NCI-H510A (cell line): ENCODE measurements at regions not wholly inside any gene's neighbourhood (a gene's known extent, or its start where the extent isn't known, plus 50 kb on each side); places are given as distances from the start of the nearest gene placed in this dataset.
"Not testable (repeated sequence)": the region's sequence is repeated elsewhere in the genome, so short reads cannot be mapped to it uniquely, and the experiment has no call there.

Experiments used
- DNase-seq: peaks from one replicate; lab custom pipeline; 2025; lab: John Stamatoyannopoulos, UW

DNA sequence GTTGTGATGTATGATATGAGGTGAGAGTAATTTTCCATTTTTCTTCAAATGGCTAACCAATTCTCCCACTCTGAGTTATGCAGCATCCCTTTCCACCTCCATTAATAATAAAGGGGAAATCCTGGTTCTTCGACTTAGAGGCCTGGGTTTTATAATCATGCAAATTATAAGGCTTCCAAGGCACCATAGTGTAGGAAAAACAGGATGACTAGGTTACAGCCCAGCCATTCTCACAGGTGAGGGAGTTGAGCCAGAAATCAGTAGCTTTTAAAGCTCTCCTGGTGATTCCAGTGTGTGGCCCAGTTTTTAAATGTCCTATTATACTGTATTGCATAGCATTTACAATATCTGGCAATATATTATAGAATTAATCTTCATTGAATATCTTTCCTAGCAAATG, 203.1 kb downstream of the ARHGEF9 start:
- DNase-seq, result no peak

DNA sequence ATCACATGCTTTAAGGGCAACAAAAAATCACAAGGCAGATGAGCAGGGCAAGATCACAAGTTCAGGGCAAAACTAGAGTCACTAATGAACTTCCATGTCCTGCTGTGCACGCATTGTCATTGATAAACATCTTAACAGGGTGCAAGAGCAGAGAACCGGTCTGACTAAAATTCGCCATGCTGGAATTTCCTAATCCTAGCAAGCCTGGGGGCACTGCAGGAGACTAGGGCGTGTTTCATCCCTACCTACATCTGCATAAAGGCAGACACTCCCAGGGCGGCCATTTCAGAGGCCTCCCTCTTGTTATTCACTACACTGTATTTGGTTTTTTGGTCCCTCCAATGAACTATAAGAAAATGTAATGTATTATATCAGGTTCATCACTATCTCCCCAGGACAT, 203.6 kb downstream of the ARHGEF9 start:
- no peak for DNase-seq

DNA sequence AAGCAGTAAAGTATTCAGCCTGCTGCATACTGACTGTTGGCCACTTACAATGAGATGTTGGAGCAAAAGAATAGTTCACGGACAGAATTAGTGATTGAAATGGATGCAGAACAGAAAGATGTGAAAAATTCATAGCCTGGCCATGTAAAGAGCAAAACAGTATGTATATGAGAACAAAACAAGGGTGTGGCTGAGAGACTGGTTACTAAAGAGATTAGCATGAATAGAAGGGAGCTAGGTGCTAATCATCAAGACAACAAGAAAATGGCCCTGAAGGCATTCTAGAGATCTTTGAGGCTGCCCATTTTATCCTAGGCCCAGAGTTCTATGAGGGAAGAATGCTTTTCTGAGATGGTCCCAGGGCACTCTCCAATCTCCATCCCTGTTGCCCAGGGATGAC, 208.5 kb downstream of the ARHGEF9 start:
- no peak for DNase-seq

DNA sequence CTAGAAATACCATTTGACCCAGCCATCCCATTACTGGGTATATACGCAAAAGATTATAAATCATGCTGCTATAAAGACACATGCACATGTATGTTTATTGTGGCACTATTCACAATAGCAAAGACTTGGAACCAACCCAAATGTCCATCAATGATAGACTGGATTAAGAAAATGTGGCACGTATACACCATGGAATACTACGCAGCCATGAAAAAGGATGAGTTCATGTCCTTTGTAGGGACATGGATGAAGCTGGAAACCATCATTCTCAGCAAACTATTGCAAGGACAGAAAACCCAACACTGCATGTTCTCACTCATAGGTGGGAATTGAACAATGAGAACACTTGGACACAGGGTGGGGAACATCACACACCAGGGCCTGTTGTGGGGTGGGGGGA, 209.3 kb downstream of the ARHGEF9 start:
- DNase-seq, result not testable (repeated sequence)

DNA sequence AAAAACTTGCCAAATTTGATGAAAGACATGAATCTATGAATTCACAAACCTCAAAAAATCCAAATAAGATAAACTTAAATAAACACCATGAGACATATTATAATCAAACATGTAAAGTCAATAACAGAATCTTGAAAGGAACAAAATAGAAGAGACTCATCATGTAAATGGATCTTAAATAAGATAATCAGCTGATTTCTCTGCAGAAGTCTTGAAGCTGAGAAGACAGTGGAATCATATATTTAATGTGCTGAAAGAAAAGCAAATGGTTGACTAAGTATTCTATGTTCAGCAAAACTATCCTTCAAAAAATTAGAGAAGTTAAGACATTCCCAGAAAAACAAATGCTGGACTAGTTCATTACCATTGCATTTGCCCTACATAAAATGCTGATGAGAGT, 215.7 kb upstream of the SPIN4 start:
- DNase-seq, result no peak

DNA sequence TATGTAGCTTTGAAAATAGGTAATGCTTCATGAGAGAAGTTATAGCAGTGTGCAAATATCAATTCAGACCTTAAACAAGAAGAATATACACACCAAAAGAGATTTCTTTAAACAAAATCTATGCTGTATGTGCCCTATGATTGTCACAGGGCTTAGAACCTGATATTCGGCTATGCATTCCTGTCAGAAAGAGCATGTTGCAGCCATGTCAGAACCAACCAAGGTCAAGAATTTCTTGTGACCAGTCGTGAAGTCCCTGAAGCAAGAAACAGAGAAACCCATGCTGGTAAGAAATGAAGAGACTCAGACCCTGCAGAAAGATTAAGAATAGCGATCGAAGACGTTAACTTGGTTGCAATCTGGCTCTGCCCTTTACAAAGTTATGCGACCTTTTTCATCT, 210.3 kb upstream of the SPIN4 start:
- DNase-seq, result no peak

DNA sequence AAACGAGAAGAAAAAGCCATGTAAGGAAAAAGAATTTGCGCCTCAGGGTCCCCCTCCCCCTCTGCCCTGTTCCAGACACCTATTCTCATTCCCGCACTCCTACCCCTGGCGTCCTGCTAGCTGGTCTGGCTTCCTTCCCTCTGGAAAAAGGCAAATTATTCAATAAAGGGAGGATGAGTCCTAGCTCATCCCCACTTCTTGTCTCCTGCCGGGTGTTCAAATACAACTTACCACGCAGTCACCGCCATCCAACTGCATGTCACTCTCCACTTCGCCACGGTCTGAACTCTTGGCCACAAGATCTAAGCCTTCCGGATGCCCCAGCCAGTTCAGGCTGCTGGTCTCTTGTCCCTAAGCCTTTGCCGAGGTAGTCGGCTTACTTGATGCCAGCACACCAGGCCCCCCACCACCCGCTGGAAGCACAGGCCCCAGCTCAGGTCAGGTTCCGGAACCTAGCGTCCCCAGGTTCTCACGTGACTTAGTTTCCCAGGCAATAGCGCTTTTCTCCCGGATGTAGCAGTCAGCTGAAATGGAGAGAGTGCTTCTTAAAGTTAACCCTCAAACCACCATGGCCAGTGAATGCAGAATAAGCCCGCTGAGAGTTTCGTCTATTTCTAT, 209.6 kb upstream of the SPIN4 start:
- DNase-seq, result peak; percentile 34

DNA sequence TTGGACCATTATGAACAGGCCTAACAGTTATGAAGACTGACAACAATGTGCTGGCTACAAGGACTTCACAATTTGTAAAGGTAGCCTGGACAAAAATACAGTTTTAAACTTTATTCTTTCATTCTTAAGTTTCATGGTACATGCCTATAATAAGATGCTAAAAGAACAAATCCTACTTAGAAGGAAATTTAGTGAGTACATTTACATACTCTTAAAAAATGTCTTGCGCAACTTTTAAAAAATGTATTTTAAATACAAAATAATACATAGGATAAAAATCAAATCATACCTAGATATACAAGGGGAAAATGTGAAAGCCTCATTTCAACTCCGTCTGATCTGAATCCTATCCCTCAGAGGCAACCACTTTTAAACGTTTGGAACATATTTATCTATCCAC, 200.7 kb upstream of the SPIN4 start:
- DNase-seq, result no peak

DNA sequence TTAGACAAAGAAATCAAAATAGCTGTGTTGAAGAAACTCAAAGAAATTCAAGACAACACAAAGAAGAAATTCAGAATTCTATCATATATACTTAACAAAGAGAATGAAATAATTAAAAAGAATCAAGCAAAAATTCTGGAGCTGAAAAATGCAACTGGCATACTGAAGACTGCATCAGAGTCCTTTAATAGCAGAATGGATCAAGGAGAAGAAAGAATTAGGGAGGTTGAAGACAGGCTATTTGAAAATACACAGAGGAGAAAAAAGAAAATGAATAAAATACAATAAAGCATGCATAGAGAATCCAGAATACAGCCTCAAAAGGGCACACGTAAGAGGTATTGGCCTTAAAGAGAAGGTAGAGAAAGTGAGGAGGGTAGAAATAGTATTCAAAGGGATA, 179.5 kb upstream of the SPIN4 start:
- DNase-seq, result no peak

DNA sequence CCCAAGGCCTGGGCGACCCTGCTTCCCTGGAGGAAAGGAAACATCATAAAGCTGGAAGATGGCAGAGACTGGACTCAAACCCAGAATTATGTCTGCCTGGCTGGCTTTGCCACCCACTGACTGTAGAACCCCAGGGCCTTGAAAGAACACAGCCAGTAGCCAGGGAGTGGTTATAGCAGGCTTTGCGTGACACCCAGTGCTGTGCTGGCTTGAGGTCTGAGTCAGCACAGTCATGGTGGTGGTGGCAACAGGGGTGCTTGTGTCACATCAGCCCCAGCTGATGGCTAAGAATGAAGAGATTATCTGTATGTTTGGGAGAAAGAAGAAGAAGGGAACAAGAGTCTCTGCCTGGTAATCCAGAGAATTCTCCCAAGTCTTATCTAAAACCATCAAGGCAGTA, 178.8 kb upstream of the SPIN4 start:
- DNase-seq, result no peak

DNA sequence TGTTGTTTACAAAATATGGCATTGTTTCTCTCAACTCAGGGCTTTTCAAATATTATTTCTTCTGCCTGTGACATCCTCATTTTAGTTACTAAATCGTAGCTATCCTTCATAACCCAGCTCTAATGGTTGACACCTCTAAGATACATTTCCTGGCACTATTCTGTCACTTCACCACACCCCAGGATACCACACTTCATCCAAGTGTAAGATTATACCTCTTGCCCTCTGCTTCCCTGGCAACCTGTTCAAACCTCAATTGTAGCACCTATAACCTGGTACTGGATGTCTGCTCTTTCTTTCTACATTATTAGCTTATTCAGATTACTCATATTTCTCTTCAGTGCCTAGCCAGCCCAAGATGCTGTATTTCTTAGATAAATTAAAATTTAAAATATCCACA, 175.7 kb upstream of the SPIN4 start:
- no peak for DNase-seq

DNA sequence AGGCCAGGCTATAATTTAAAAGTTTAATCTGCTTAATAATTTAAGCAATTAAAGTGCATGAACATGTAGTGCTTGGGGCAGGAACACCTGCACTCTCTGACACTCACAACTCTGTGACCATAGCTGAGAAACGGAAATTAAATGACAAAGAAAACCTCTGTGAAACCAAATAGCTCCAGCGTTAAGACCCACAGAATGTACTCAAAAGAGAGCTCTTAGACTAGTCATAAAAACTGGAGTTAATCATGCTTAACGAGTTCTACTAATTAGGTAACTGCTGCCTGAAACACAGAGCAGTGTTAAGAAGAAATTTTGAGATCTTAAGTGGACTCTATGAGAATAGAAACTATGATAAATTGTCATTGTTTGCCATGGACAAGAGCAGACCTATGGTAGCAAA, 174.4 kb upstream of the SPIN4 start:
- no peak for DNase-seq

DNA sequence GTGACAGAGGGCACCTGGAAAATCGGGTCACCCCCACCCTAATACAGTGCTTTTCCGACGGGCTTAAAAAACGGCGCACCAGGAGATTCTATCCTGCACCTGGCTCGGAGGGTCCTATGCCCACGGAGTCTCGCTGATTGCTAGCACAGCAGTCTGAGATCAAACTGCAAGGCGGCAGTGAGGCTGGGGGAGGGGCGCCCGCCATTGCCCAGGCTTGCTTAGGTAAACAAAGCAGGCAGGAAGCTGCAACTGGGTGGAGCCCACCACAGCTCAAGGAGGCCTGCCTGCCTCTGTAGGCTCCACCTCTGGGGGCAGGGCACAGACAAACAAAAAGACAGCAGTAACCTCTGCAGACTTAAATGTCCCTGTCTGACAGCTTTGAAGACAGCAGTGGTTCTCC, 168.2 kb upstream of the SPIN4 start:
- not testable (repeated sequence) for DNase-seq

DNA sequence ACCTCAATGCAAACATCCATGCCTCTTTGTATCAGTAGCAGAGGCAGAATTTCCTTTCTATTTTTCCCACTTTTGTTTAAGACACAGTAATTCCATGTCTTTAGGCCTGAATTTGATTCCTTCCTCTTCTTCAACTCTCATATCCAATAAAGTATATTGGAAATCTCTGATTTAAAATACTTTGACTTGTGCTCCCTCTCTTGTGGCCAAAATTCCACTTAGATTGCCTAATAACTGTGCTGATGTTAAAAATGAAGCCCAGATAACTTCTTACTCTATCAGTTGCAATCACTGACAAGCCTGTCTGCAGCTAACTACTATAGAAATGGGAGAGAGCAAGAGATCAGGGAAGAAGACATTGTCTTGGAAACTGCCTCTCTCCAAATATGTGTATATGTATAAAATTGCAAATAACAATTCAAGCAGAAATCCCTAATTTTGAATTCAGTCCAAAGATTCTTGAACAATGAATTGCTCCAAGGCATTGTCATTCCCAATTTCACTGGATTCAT, 163.5 kb upstream of the SPIN4 start:
- no peak for DNase-seq

DNA sequence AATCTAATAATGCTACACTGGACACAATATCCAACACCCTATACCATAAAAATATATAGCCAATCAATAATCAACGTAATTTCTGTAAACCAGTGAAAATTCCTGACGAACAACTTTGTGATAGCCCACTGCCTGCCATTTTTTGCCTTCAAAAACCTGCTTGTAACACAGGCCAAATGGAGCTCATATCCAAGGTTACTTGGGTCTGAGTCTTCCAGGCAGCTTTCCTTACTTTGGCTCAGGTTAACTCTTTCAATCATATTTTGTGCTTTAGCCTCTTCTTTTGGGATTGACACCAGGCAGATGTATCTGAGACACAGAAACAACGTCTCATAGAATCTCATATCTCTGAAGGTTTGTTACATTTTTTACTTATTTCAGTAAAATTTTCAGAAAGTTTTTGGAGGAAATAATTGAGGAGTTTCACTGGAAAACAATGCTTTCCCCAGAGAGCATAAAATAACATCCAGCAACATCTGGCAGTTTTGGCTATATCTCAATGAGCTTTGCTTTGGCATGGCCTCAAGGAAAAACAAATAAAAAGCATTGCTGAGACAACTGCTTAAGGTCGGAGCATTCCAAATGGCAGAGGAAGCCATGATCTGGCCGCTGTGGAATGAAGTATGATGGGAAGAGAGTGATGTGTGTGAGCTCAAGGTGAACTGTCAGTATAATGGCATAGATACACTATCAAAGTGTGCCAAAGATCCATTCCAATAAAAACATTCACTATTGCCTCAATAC, 162.9 kb upstream of the SPIN4 start:
- DNase-seq, result no peak

DNA sequence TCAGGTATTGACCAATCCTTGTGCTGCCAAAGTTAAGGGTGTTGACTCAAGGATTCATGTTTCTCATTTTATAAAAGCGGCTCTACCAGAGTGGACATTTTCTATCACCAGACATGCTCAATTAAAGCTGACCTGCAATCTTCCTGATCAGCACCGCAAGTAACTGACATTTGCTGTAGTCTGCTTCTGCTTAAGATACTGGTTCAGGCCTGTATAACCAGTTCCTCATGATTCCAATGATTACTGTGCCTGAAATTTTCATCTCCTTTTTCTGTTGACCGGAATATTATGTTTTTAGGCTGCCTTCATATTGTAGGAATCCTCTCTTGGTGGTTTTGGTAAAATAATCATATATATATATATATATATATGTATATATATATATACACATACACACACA, 160.2 kb upstream of the SPIN4 start:
- no peak for DNase-seq

DNA sequence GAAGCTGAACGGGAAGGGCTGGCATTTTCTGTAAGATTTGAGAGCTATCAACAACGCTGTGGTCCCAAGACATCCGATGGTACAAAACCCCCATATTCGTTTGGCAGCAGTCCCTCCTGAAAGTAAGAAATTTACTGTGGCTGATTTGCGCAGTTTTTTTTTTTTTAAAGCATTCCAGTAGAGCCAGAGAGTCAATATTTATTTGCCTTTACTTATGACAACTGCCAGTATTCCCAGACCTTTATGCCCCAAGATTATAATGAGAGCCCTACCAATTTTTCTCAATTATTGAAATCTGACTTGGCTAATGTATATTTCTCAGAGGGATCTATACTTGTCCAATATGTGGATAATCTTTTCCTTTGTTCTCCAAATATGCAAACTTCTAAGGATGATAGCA, 157.5 kb upstream of the SPIN4 start:
- DNase-seq, result no peak

DNA sequence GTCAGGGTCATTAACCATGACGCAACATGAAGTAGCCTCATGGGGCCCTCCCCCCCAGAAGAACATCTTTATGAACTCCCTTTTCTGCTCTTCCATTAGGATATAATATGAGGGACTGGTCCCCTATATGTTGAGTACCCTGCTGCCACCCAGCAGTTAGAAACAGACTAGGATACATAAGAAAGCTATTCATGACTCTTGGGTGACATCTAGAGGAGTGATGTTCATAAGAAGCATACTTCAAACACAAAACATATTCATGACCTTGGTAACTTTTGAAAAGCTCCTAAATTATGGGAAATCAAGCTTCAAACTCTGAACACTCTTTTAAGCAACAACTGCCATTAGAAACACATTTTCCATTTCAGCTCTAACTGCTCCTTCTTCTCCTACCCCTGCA, 155.2 kb upstream of the SPIN4 start:
- no peak for DNase-seq

DNA sequence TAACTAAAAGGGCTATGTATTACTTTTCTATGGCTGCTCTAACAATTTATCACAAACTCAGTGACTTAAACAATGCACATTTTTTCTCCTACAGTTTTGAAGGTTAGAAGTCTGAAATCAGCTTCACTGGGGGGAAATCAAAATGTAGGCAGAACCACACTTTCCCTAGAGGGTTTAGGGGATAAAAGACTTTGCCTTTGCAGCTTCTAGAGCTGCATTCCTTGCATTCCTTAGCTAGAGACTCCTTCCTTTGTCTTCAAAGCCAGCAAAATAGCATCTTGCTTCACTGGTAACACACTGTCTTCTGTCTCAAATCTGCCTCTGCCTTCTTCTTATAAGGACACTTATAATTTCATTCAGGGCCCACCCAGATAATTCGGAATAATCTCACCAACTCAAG, 152.4 kb upstream of the SPIN4 start:
- no peak for DNase-seq

DNA sequence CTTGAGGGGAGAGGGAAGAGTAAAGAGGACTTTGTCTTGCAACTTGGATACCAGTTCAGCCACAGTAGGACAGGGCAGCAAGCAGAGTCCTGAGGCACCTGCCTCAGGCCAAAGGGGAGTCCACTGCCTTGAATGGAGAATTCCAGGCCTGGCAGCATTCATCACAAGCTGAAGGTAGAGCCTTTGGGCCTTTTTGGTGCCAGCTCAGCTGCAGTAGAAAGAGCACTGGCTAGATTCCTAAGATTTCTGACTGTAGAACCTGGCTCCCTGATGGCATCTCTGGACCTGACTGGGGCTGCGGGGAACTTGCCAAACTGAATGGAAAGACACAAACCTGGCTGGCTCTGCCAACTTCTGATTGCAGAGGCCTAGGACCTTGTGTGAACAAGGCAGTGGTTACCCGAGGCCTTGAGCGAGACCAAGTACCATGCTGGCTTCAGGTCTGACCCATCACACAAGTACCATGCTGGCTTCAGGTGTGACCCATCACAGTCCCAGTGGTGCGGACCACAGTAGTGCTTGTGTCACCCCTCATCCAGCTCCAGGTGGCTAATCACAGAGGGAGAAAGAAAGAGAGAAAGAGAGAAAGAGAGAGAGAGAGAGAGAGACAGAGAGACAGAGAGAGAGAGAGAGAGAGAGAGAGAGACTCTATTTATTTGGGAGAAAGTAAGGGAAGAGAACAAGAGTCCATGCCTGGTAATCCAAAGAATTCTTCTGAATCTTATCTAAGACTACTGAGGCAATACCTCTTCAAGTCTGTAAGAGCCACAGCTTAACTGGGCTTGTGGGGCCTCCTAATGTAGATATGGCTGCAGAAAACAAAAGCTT, 137.6 kb upstream of the SPIN4 start:
- no peak for DNase-seq

DNA sequence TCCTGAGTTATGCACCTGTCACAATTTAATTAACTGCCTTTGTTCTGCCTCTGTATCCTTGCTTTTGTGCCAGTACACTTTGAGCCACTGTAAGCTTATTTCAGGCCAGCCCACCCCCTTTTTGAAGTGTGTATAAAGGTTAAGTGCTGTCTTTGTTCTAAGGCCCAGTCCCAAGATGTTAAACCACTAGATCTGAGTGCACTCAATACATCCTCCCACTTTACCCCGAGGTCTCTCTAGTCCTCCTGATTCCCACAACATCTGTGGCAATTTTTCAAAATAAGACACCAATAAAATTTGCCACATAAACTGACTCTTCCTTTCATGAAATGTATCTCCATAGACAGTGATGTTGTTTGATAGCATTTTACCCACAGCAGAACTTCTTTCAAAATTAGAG, 124.1 kb upstream of the SPIN4 start:
- no peak for DNase-seq

DNA sequence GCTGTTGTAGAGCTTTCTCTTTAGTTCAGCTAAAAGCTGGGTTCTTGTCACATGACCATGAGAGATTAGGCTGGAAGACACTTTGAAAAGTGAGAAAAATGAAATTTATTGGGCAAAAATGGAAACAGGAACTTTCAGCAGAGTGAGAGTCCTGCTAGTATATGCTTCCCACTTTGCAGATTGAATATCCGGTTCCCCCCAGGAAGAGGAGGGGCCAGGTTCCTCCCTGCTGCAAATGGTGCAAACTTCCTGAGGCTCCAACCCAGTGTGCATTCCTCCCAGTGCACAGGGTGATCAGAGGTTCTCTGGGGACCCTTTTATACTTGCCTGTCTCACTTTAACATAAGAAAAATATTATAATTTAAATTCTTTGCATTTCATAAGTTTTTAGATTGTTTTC, 119.9 kb upstream of the SPIN4 start:
- DNase-seq, result no peak

DNA sequence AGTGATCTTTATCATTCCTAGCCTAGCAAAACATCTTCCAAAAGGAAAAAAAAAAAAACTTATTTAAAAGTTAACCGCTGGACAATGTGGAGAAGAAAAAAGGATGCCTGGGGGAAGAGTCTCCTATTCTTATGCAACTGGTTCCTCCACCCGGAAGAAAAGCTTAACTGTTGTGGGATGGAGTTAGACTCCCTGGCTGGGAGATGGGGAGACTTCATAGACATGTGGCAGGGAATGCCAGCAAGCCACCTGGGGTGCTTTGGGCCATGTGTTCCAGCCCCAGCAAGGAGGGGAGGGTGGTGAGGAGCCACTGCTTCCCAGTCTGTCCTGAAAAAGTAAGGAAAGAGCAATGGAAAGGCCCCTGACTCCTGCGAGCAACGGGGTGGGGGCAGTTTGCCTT, 119.4 kb upstream of the SPIN4 start:
- DNase-seq, result no peak
